HepG2 (cell line): ENCODE measurements at regions not wholly inside any gene's neighbourhood (a gene's known extent, or its start where the extent isn't known, plus 50 kb on each side); places are given as distances from the start of the nearest gene placed in this dataset.

Experiments used
- HNF4G ChIP-seq, 2 experiments: sonication (generic) in 1 of 2; formaldehyde crosslinking in 1 of 2; IDR thresholded peaks; 2 replicates each; pipeline versions ENCODE4 v1.4.0 to v1.6.1; 2011 to 2020; ENCODE audit warnings: borderline replicate concordance in 2 of 2, low read depth in 2 of 2, mild to moderate bottlenecking in 2 of 2, low read length in 1 of 2, missing genetic modification reagents in 1 of 2, moderate library complexity in 1 of 2
- HOXA3 ChIP-seq: sonication (generic); formaldehyde crosslinking; IDR thresholded peaks from 2 replicates; pipeline ENCODE4 v1.5.0; 2020; ENCODE audit warnings: missing genetic modification reagents
- IRF2 ChIP-seq: IDR thresholded peaks from 2 replicates; pipeline ENCODE4 v1.6.1; 2018; ENCODE audit warnings: missing genetic modification reagents, missing compliant biosample characterization
- KAT7 ChIP-seq: IDR thresholded peaks from 2 replicates; pipeline ENCODE4 v1.6.1; 2018; ENCODE audit warnings: borderline replicate concordance, missing compliant biosample characterization
- KAT8 ChIP-seq: IDR thresholded peaks from 2 replicates; pipeline ENCODE4 v1.6.1; 2016; ENCODE audit warnings: missing genetic modification reagents, missing compliant biosample characterization
- KDM6A ChIP-seq: IDR thresholded peaks from 2 replicates; pipeline ENCODE4 v1.6.1; 2016; ENCODE audit warnings: low read depth
- KLF16 ChIP-seq, 2 experiments: sonication (generic) in 1 of 2; formaldehyde crosslinking in 1 of 2; IDR thresholded peaks; 2 replicates each; pipeline versions ENCODE4 v1.6.1 to v1.8.0; 2016 to 2023; ENCODE audit warnings: missing genetic modification reagents in 2 of 2, missing compliant biosample characterization in 1 of 2
- LCORL ChIP-seq, 2 experiments: fragments of 450-650 bp in 1 of 2; sonication (generic) in 1 of 2; formaldehyde crosslinking in 1 of 2; IDR thresholded peaks; 2 replicates each; pipeline versions ENCODE4 v1.5.0 to v1.6.1; 2017 to 2020; ENCODE audit warnings: antibody characterized with exemption in 1 of 2, missing genetic modification reagents in 1 of 2
- MEF2D ChIP-seq: sonication (generic); formaldehyde crosslinking; IDR thresholded peaks from 2 replicates; pipeline ENCODE4 v1.5.1; 2020; ENCODE audit warnings: mild to moderate bottlenecking, missing genetic modification reagents
- NFIB ChIP-seq: sonication (generic); formaldehyde crosslinking; IDR thresholded peaks from 2 replicates; pipeline ENCODE4 v1.9.0; 2021; ENCODE audit warnings: missing genetic modification reagents, mild to moderate bottlenecking, borderline replicate concordance
- POGK ChIP-seq: sonication (generic); formaldehyde crosslinking; conservative IDR thresholded peaks from 2 replicates; pipeline ENCODE4 v1.8.0; 2022; ENCODE audit warnings: mild to moderate bottlenecking, moderate library complexity, missing genetic modification reagents
- POLR2A ChIP-seq, 2 experiments: IDR thresholded peaks; 2 replicates each; pipeline ENCODE4 v1.6.1; 2011; ENCODE audit warnings: low read depth in 2 of 2, low read length in 2 of 2, mild to moderate bottlenecking in 1 of 2, moderate library complexity in 1 of 2; ENCODE audit not compliant: insufficient read depth in 1 of 2
- SALL2 ChIP-seq: sonication (generic); formaldehyde crosslinking; IDR thresholded peaks from 2 replicates; pipeline ENCODE4 v1.8.1; 2023; ENCODE audit warnings: mild to moderate bottlenecking, missing genetic modification reagents, inconsistent platforms
- SIX4 ChIP-seq: sonication (generic); formaldehyde crosslinking; IDR thresholded peaks from 2 replicates; pipeline ENCODE4 v1.4.0; 2020; ENCODE audit warnings: missing genetic modification reagents
- TBX2 ChIP-seq: sonication (generic); formaldehyde crosslinking; IDR thresholded peaks from 2 replicates; pipeline ENCODE4 v1.5.0; 2020; ENCODE audit warnings: missing genetic modification reagents, mild to moderate bottlenecking, borderline replicate concordance
- ZGPAT ChIP-seq: IDR thresholded peaks from 2 replicates; pipeline ENCODE4 v1.6.1; 2016; ENCODE audit warnings: mild to moderate bottlenecking
- ZNF264 ChIP-seq: sonication (generic); formaldehyde crosslinking; IDR thresholded peaks from 2 replicates; pipeline ENCODE4 v1.4.0; 2020; ENCODE audit warnings: missing genetic modification reagents
- ZNF644 ChIP-seq: IDR thresholded peaks from 2 replicates; pipeline ENCODE4 v1.6.1; 2016; ENCODE audit warnings: low read depth
- ZNF646 ChIP-seq: sonication (generic); formaldehyde crosslinking; IDR thresholded peaks from 2 replicates; pipeline ENCODE4 v1.9.0; 2021; ENCODE audit warnings: mild to moderate bottlenecking, missing genetic modification reagents
- ZNF792 ChIP-seq: IDR thresholded peaks from 2 replicates; pipeline ENCODE4 v1.6.1; 2016

- peak; percentile 62 for TF ChIP-seq IRF2 (CRISPR knock-in tag)
- TF ChIP-seq KAT8 (CRISPR knock-in tag): peak; percentile 65
- peak; percentile 60 for TF ChIP-seq LCORL (IDR thresholded peaks at IDR 0.05)
- TF ChIP-seq LCORL (CRISPR knock-in tag; IDR thresholded peaks at IDR 0.05): peak; percentile 86; the same call in 1 of the 2 replicates
- 0 out of 4 replicates have a peak, but pooled peaks of 1 of the 2 experiments have one; percentile 24 for TF ChIP-seq POLR2A (IDR thresholded peaks at IDR 0.05; ENCODE audit: insufficient read depth in 1 of 2, low read depth in 2 of 2, low read length in 2 of 2)
- TF ChIP-seq ZNF792 (CRISPR knock-in tag): peak; percentile 70; the same call in 1 of the 2 replicates
- peak; percentile 53; the same call in 1 of the 2 replicates for TF ChIP-seq TBX2
- peak; percentile 69; the same call in 1 of the 2 replicates for TF ChIP-seq HNF4G (IDR thresholded peaks at IDR 0.05; ENCODE audit: borderline replicate concordance, low read depth, low read length)
- no peak for TF ChIP-seq HNF4G (CRISPR knock-in tag; IDR thresholded peaks at IDR 0.05; ENCODE audit: borderline replicate concordance, low read depth)
- 0 out of 2 replicates have a peak, but pooled peaks have one; percentile 41 for TF ChIP-seq KDM6A (CRISPR knock-in tag)
- no peak for TF ChIP-seq ZNF646 (CRISPR knock-in tag)
- peak; percentile 25; the same call in 1 of the 2 replicates for TF ChIP-seq ZNF264 (CRISPR knock-in tag)
- TF ChIP-seq POGK: 0 out of 2 replicates have a peak, but pooled peaks have one; percentile 49
- peak; percentile 61 for TF ChIP-seq ZGPAT (CRISPR knock-in tag)
- TF ChIP-seq NFIB (CRISPR knock-in tag): no peak
- TF ChIP-seq SIX4 (CRISPR knock-in tag): peak; percentile 97
- peak in 1 of 2 experiments; percentile 57; a peak in 1 of 4 replicates for TF ChIP-seq KLF16 (CRISPR knock-in tag; IDR thresholded peaks at IDR 0.05)
- TF ChIP-seq HOXA3: 0 out of 2 replicates have a peak, but pooled peaks have one; percentile 23
- peak; percentile 90 for TF ChIP-seq ZNF644 (CRISPR knock-in tag)
- TF ChIP-seq SALL2 (CRISPR knock-in tag): peak; percentile 61; the same call in 1 of the 2 replicates
- peak; percentile 77 for TF ChIP-seq MEF2D (CRISPR knock-in tag)
- peak; percentile 33; the same call in 1 of the 2 replicates for TF ChIP-seq KAT7 (CRISPR knock-in tag)
Measured at GRCh38 chr5:68080282-68081050, 135.1 kb upstream of the PIK3R1 start (continued).
